ENCODE measurements at regions not wholly inside any gene's neighbourhood (a gene's known extent, or its start where the extent isn't known, plus 50 kb on each side); places are given as distances from the start of the nearest gene placed in this dataset.
"Not testable (repeated sequence)": the region's sequence is repeated elsewhere in the genome, so short reads cannot be mapped to it uniquely, and the experiment has no call there.

GRCh38 chr16:76816475-76816874 lies 374.5 kb upstream of the MON1B start:
- Histone ChIP-seq H3K27me3 (no peaks in the 10 kb centered on the region), H3K9me3 (replicated peaks) (no peaks in the 10 kb centered on the region), H3K4me1 (no peaks in the 10 kb centered on the region), H3K27ac (no peak overlapping the region), H3K4me3 (no peak overlapping the region), H3K36me3 (no peaks in the 10 kb centered on the region)
- DNase-seq, result no peak

GRCh38 chr16:76818606-76819181 lies 372.3 kb upstream of the MON1B start:
- Histone ChIP-seq H3K9me3 (replicated peaks) (no peaks in the 10 kb centered on the region), H3K4me1 (no peaks in the 10 kb centered on the region), H3K27ac (no peak overlapping the region), H3K27me3 (no peaks in the 10 kb centered on the region), H3K36me3 (no peaks in the 10 kb centered on the region), H3K4me3 (no peak overlapping the region)
- DNase-seq, result no peak

GRCh38 chr16:76819226-76819916 lies 371.6 kb upstream of the MON1B start:
- no peaks in the 10 kb centered on the region for H3K27me3 ChIP-seq

GRCh38 chr16:76824221-76824620 lies 366.8 kb upstream of the MON1B start:
- no peak for DNase-seq
- no peaks in the 10 kb centered on the region for H3K4me1 ChIP-seq
- no peaks in the 10 kb centered on the region for H3K9me3 ChIP-seq (replicated peaks)
- H3K36me3 ChIP-seq, result no peaks in the 10 kb centered on the region
- H3K27me3 ChIP-seq, result no peaks in the 10 kb centered on the region
- H3K4me3 ChIP-seq, result no peak overlapping the region
- H3K27ac ChIP-seq, result no peak overlapping the region

More at GRCh38 chr16:76819226-76819916, 371.6 kb upstream of the MON1B start:
- Histone ChIP-seq H3K36me3 (no peaks in the 10 kb centered on the region), H3K4me1 (no peaks in the 10 kb centered on the region), H3K27ac (no peak overlapping the region), H3K9me3 (replicated peaks) (no peaks in the 10 kb centered on the region), H3K4me3 (no peak overlapping the region)
- no peak for DNase-seq

GRCh38 chr16:76824791-76825190 lies 366.2 kb upstream of the MON1B start:
- Histone ChIP-seq H3K4me3 (no peak overlapping the region), H3K27me3 (no peaks in the 10 kb centered on the region), H3K36me3 (no peaks in the 10 kb centered on the region), H3K9me3 (replicated peaks) (no peaks in the 10 kb centered on the region), H3K4me1 (no peaks in the 10 kb centered on the region), H3K27ac (no peak overlapping the region)
- no peak for DNase-seq

- Histone ChIP-seq H3K36me3 (no peaks in the 10 kb centered on the region), H3K4me1 (no peaks in the 10 kb centered on the region), H3K27ac (no peak overlapping the region), H3K27me3 (no peaks in the 10 kb centered on the region), H3K9me3 (replicated peaks) (no peaks in the 10 kb centered on the region), H3K4me3 (no peak overlapping the region)
- no peak for DNase-seq
Measured at GRCh38 chr16:76835339-76835738, 355.7 kb upstream of the MON1B start.

GRCh38 chr16:76835779-76836300 lies 355.1 kb upstream of the MON1B start:
- no peaks in the 10 kb centered on the region for H3K36me3 ChIP-seq
- H3K4me1 ChIP-seq, result no peaks in the 10 kb centered on the region

GRCh38 chr16:76837872-76838271 lies 353.1 kb upstream of the MON1B start:
- H3K9me3 ChIP-seq (replicated peaks), result no peaks in the 10 kb centered on the region
- no peaks in the 10 kb centered on the region for H3K27me3 ChIP-seq
- no peaks in the 10 kb centered on the region for H3K4me1 ChIP-seq
- H3K27ac ChIP-seq, result no peak overlapping the region
- H3K36me3 ChIP-seq, result no peaks in the 10 kb centered on the region
- H3K4me3 ChIP-seq, result no peak overlapping the region
- DNase-seq, result no peak

More at GRCh38 chr16:76835779-76836300, 355.1 kb upstream of the MON1B start:
- no peak for DNase-seq
- H3K9me3 ChIP-seq (replicated peaks), result no peaks in the 10 kb centered on the region
- no peak overlapping the region for H3K27ac ChIP-seq
- H3K4me3 ChIP-seq, result no peak overlapping the region
- no peaks in the 10 kb centered on the region for H3K27me3 ChIP-seq

GRCh38 chr16:76854234-76854633 lies 336.8 kb upstream of the MON1B start:
- no peaks in the 10 kb centered on the region for H3K27me3 ChIP-seq
- no peak overlapping the region for H3K4me3 ChIP-seq
- no peaks in the 10 kb centered on the region for H3K4me1 ChIP-seq
- DNase-seq, result no peak
- H3K9me3 ChIP-seq (replicated peaks), result no peaks in the 10 kb centered on the region
- no peak overlapping the region for H3K27ac ChIP-seq
- H3K36me3 ChIP-seq, result no peaks in the 10 kb centered on the region

GRCh38 chr16:76856112-76856511 lies 334.9 kb upstream of the MON1B start:
- Histone ChIP-seq H3K27ac (no peak overlapping the region), H3K27me3 (no peaks in the 10 kb centered on the region), H3K36me3 (no peaks in the 10 kb centered on the region), H3K4me1 (no peaks in the 10 kb centered on the region), H3K9me3 (replicated peaks) (no peaks in the 10 kb centered on the region), H3K4me3 (no peak overlapping the region)
- DNase-seq, result no peak

- no peak overlapping the region for H3K4me3 ChIP-seq
- no peaks in the 10 kb centered on the region for H3K9me3 ChIP-seq (replicated peaks)
- no peaks in the 10 kb centered on the region for H3K27me3 ChIP-seq
- H3K27ac ChIP-seq, result no peak overlapping the region
- no peaks in the 10 kb centered on the region for H3K4me1 ChIP-seq
- no peaks in the 10 kb centered on the region for H3K36me3 ChIP-seq
- no peak for DNase-seq
Measured at GRCh38 chr16:76857402-76857801, 333.6 kb upstream of the MON1B start.

GRCh38 chr16:76862901-76863300 lies 328.1 kb upstream of the MON1B start:
- no peaks in the 10 kb centered on the region for H3K36me3 ChIP-seq
- H3K9me3 ChIP-seq (replicated peaks), result no peaks in the 10 kb centered on the region
- no peak overlapping the region for H3K4me3 ChIP-seq
- no peaks in the 10 kb centered on the region for H3K4me1 ChIP-seq
- H3K27ac ChIP-seq, result no peak overlapping the region
- DNase-seq, result no peak
- no peaks in the 10 kb centered on the region for H3K27me3 ChIP-seq

- Histone ChIP-seq H3K4me1 (no peaks in the 10 kb centered on the region), H3K9me3 (replicated peaks) (no peaks in the 10 kb centered on the region), H3K4me3 (no peak overlapping the region), H3K36me3 (no peaks in the 10 kb centered on the region), H3K27ac (no peak overlapping the region), H3K27me3 (no peaks in the 10 kb centered on the region)
- no peak for DNase-seq
Measured at GRCh38 chr16:76866994-76867393, 324.0 kb upstream of the MON1B start.

- Histone ChIP-seq H3K4me1 (no peaks in the 10 kb centered on the region), H3K27me3 (no peaks in the 10 kb centered on the region), H3K4me3 (no peak overlapping the region), H3K27ac (no peak overlapping the region), H3K9me3 (replicated peaks) (no peaks in the 10 kb centered on the region), H3K36me3 (no peaks in the 10 kb centered on the region)
- no peak for DNase-seq
Measured at GRCh38 chr16:76875898-76876297, 315.1 kb upstream of the MON1B start.

- Histone ChIP-seq H3K4me1 (no peaks in the 10 kb centered on the region), H3K27ac (no peak overlapping the region), H3K9me3 (replicated peaks) (no peaks in the 10 kb centered on the region), H3K4me3 (no peak overlapping the region), H3K36me3 (no peaks in the 10 kb centered on the region), H3K27me3 (no peaks in the 10 kb centered on the region)
- no peak for DNase-seq
Measured at GRCh38 chr16:76879420-76879819, 311.6 kb upstream of the MON1B start.

GRCh38 chr16:76880523-76880922 lies 310.5 kb upstream of the MON1B start:
- H3K27ac ChIP-seq; H3K9me3 ChIP-seq (replicated peaks); H3K36me3 ChIP-seq; H3K4me3 ChIP-seq; H3K4me1 ChIP-seq; H3K27me3 ChIP-seq; DNase-seq: not testable (repeated sequence)
